Erythroblast (primary cell): ENCODE measurements at regions not wholly inside any gene's neighbourhood (a gene's known extent, or its start where the extent isn't known, plus 50 kb on each side); places are given as distances from the start of the nearest gene placed in this dataset.

ENCODE experiments used
- GATA1 ChIP-seq: IDR thresholded peaks from 2 replicates; pipeline ENCODE4 v1.6.1; 2011; ENCODE audit warnings: low read depth, mild to moderate bottlenecking, control low read depth, low read length, moderate library complexity
- POLR2A ChIP-seq: IDR thresholded peaks from 2 replicates; pipeline ENCODE4 v1.6.1; 2011; ENCODE audit warnings: mild to moderate bottlenecking, low read length

DNA sequence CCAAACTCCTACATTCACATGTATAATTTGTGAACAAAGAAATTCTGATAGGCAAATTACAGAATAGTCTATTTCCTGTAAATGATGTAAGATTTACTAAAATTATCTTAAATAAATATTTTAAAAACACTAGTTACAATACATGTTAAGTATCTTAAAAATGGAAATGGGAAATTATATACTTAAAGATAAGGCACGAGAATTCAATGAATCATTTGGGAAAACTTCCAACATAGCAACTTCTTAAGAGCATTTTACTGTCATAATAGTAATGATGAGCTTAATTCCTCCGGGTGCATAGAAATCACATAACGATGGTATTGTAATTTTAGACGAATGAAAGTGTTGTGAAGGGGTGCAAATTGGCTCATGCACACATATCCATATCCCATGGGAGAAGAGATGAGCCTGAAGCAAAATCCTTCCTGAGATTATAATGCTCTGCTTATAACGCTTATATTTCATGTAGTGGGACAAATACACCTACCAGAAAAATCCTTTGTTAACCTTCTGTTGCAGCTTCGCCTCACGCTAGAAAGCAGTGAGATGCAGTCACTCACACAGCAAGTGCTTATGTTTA lies 873.5 kb downstream of the PDHA2 start:
- TF ChIP-seq POLR2A = no peak
- no peak for TF ChIP-seq GATA1
